OCI-LY1 (cell line): ENCODE measurements at regions not wholly inside any gene's neighbourhood (a gene's known extent, or its start where the extent isn't known, plus 50 kb on each side); places are given as distances from the start of the nearest gene placed in this dataset.

Source experiments
- H2AFZ ChIP-seq: fragments of 200-600 bp; sonication (generic), shearing (Covaris generic); 2 replicates; pipeline ENCODE4 v1.6.0; 2014; ENCODE audit warnings: antibody characterized with exemption, mild to moderate bottlenecking, low read length
- H3F3A ChIP-seq: fragments of 200-600 bp; sonication (generic), shearing (Covaris generic); 2 replicates; pipeline ENCODE4 v1.6.0; 2014; ENCODE audit warnings: mild to moderate bottlenecking, antibody characterized with exemption, low read length, moderate library complexity; ENCODE audit not compliant: insufficient read depth
- H3K27ac ChIP-seq: fragments of 200-600 bp; sonication (generic); 2 replicates; pipeline ENCODE4 v1.5.1; 2014; ENCODE audit warnings: low read length, mixed run types, mild to moderate bottlenecking, low read depth; ENCODE audit not compliant: poor library complexity, severe bottlenecking
- H3K27me3 ChIP-seq: fragments of 200-600 bp; sonication (generic); 2 replicates; pipeline ENCODE4 v1.6.0; 2014; ENCODE audit warnings: antibody characterized with exemption, mild to moderate bottlenecking, low read length, moderate library complexity; ENCODE audit not compliant: insufficient read depth
- H3K36me3 ChIP-seq: fragments of 200-600 bp; sonication (generic); 2 replicates; pipeline ENCODE4 v1.6.1; 2014; ENCODE audit warnings: mild to moderate bottlenecking, antibody characterized with exemption, low read length, moderate library complexity, mixed read lengths; ENCODE audit not compliant: insufficient read depth
- H3K4me1 ChIP-seq: fragments of 200-600 bp; sonication (generic); 2 replicates; pipeline ENCODE4 v1.5.1; 2014; ENCODE audit warnings: mild to moderate bottlenecking, low read length, moderate library complexity; ENCODE audit not compliant: insufficient read depth, severe bottlenecking
- H3K4me2 ChIP-seq: fragments of 200-600 bp; sonication (generic), shearing (Covaris generic); 2 replicates; pipeline ENCODE4 v1.6.1; 2014; ENCODE audit warnings: low read length
- H3K4me3 ChIP-seq: fragments of 200-600 bp; sonication (generic); 2 replicates; pipeline ENCODE4 v1.5.1; 2014; ENCODE audit warnings: low read length, low read depth, mild to moderate bottlenecking, mixed read lengths; ENCODE audit not compliant: poor library complexity, severe bottlenecking
- H3K79me2 ChIP-seq: fragments of 200-600 bp; shearing (Covaris generic); 2 replicates; pipeline ENCODE4 v1.6.1; 2016; ENCODE audit warnings: mixed run types, low read length, mixed read lengths; ENCODE audit not compliant: insufficient read depth
- H3K9ac ChIP-seq: fragments of 200-600 bp; sonication (generic), shearing (Covaris generic); 2 replicates; pipeline ENCODE4 v1.6.1; 2014; ENCODE audit warnings: mild to moderate bottlenecking, low read length, mixed read lengths
- H3K9me2 ChIP-seq: fragments of 200-600 bp; sonication (generic), shearing (Covaris generic); 2 replicates; pipeline ENCODE4 v1.6.1; 2014; ENCODE audit warnings: low read depth, mild to moderate bottlenecking, low read length, mixed read lengths
- H3K9me3 ChIP-seq: fragments of 200-600 bp; shearing (Covaris generic); 2 replicates; pipeline ENCODE4 v1.6.1; 2014; ENCODE audit warnings: low read length, mixed read lengths
- H4K20me1 ChIP-seq: fragments of 200-600 bp; sonication (generic), shearing (Covaris generic); 2 replicates; pipeline ENCODE4 v1.6.0; 2016; ENCODE audit warnings: mild to moderate bottlenecking, low read length; ENCODE audit not compliant: insufficient read depth
- EZH2 ChIP-seq: fragments of 200-600 bp; sonication (generic), shearing (Covaris generic); IDR thresholded peaks from 2 replicates; pipeline ENCODE4 v1.8.0; 2017; ENCODE audit warnings: borderline replicate concordance, mixed run types, mild to moderate bottlenecking, antibody characterized with exemption, low read length, moderate library complexity, mixed read lengths
- TF ChIP-seq, protein P1 (sequence below): fragments of 200-600 bp; sonication (generic), shearing (Covaris generic); IDR thresholded peaks from 2 replicates; pipeline ENCODE4 v1.5.1; 2017; ENCODE audit warnings: mild to moderate bottlenecking, antibody characterized with exemption, low read length, moderate library complexity, mixed read lengths

DNA sequence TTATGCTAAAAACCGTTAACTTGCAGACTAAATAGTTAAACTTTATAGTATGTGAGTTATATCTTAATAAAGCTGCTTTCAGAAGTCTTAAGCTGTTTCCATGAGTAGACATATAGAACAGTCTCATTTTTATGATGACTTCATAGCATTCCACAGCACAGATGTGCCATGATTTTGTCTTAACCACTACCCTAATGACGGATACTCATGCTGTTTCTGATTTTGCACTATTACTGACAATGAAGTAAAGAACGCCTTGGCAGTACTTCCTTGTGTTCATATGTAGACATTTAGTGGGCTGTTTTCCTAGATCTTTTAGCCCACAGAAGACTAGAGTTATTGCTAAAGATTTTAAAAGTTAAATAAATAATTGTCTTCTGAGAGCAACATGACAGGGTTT lies 175.6 kb upstream of the RAB6C start:
- Histone ChIP-seq H3F3A (no peaks in the 10 kb centered on the region), H2AFZ (no peak overlapping the region), H3K9me2 (no peaks in the 10 kb centered on the region), H3K27me3 (no peaks in the 10 kb centered on the region; the same call in 1 of the 2 replicates), H4K20me1 (no peaks in the 10 kb centered on the region), H3K4me3 (no peak overlapping the region), H3K9ac (no peak overlapping the region), H3K4me2 (no peak overlapping the region), H3K9me3 (no peaks in the 10 kb centered on the region), H3K79me2 (no peaks in the 10 kb centered on the region), H3K27ac (no peak overlapping the region), H3K36me3 (no peaks in the 10 kb centered on the region), H3K4me1 (no peaks in the 10 kb centered on the region)
- TF ChIP-seq EZH2: no peak
- TF ChIP-seq, protein P1, sequence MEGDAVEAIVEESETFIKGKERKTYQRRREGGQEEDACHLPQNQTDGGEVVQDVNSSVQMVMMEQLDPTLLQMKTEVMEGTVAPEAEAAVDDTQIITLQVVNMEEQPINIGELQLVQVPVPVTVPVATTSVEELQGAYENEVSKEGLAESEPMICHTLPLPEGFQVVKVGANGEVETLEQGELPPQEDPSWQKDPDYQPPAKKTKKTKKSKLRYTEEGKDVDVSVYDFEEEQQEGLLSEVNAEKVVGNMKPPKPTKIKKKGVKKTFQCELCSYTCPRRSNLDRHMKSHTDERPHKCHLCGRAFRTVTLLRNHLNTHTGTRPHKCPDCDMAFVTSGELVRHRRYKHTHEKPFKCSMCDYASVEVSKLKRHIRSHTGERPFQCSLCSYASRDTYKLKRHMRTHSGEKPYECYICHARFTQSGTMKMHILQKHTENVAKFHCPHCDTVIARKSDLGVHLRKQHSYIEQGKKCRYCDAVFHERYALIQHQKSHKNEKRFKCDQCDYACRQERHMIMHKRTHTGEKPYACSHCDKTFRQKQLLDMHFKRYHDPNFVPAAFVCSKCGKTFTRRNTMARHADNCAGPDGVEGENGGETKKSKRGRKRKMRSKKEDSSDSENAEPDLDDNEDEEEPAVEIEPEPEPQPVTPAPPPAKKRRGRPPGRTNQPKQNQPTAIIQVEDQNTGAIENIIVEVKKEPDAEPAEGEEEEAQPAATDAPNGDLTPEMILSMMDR: no peak

DNA sequence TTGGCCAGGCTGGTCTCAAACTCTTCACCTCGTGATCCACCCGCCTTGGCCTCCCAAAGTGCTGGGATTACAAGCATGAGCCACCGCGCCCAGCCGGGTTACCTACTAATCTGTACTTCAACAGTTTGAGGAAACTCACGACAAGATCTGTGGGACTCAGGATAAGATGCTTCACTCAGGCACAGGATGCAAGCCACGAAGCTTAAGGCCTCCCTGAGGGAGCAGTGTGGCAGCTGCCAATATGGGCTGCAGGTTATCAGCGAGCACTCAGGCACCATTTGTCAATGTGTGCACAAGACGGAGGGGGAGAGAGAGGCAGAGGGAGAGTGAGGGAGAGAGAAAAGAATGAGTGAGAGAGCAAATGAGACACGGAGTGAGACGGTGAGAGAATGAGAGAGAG lies 173.6 kb upstream of the RAB6C start:
- H3K79me2 ChIP-seq: no peaks in the 10 kb centered on the region
- H3K4me2 ChIP-seq: no peak overlapping the region
- H3K9ac ChIP-seq: no peak overlapping the region
- H3K27ac ChIP-seq: no peak overlapping the region
- no peaks in the 10 kb centered on the region for H3K36me3 ChIP-seq
- no peaks in the 10 kb centered on the region for H3K9me3 ChIP-seq
- no peak overlapping the region for H3K4me3 ChIP-seq
- H3K27me3 ChIP-seq: peaks cover 2% of the 10 kb centered on the region; the same call in 1 of the 2 replicates
- no peaks in the 10 kb centered on the region for H4K20me1 ChIP-seq
- H3F3A ChIP-seq: no peaks in the 10 kb centered on the region
- no peak overlapping the region for H2AFZ ChIP-seq
- TF ChIP-seq EZH2: no peak
- TF ChIP-seq, protein P1: no peak
- H3K9me2 ChIP-seq: no peaks in the 10 kb centered on the region
- no peaks in the 10 kb centered on the region for H3K4me1 ChIP-seq

DNA sequence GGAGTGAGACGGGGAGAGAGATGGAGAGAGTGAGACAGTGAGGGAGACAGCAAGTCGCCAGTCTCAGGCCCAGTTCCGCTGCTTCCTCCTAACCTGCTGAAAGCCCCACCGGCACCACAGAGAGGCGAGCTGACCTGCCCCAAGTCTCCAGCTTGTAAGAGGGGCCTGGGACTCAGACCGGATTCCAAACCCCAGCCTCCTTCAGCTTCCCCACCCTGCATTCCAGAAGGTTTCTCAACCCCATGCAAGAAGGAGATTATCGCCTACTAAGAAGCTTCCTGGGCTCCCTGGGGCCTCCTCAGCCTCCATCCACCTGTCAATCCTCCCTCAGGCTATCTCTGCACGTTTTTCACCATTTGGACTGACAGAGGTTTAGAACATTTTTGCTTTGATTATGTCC lies 173.1 kb upstream of the RAB6C start:
- Histone ChIP-seq H3K9me3 (no peaks in the 10 kb centered on the region), H3K79me2 (no peaks in the 10 kb centered on the region), H3K4me1 (no peaks in the 10 kb centered on the region), H3K36me3 (no peaks in the 10 kb centered on the region), H3K4me3 (no peak overlapping the region), H3K9me2 (no peaks in the 10 kb centered on the region), H3K27ac (no peak overlapping the region), H3K4me2 (no peak overlapping the region), H3F3A (no peaks in the 10 kb centered on the region), H3K9ac (no peak overlapping the region), H2AFZ (no peak overlapping the region), H3K27me3 (peaks cover 6% of the 10 kb centered on the region; the same call in 1 of the 2 replicates), H4K20me1 (no peaks in the 10 kb centered on the region)
- no peak for TF ChIP-seq EZH2
- TF ChIP-seq, protein P1: no peak
